ENCODE measurements at regions not wholly inside any gene's neighbourhood (a gene's known extent, or its start where the extent isn't known, plus 50 kb on each side); places are given as distances from the start of the nearest gene placed in this dataset.
A peak's percentile ranks its signal among the peaks of the same experiment; 100 is the strongest.

DNA sequence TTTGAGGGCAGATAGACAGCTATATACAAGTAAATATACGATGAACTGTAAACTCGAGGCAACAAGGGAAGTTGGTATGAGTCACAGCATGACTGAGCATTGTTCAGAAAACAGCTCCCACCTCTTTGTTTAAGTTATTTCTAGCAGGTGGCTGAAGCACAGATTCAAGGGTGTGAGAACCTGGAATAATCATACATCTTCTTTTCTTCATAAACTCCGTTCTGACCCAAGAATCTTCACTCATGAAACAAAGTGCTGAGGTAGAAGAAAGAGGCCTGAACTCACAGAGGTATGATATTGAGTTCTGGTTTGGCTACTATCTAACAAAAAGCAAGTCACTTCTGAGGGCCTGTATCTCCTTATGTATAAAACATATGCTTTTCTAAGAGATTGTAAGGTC, 364.1 kb upstream of the KITLG start:
- Histone ChIP-seq H3K36me3 (ENCODE audit: control insufficient read depth, insufficient read depth, low read length) (no peaks in the 10 kb centered on the region), H3K4me3 (ENCODE audit: low read depth, low read length) (no peak overlapping the region), H3K27me3 (ENCODE audit: control insufficient read depth, insufficient read depth, low read length) (no peaks in the 10 kb centered on the region)
- no peak for DNase-seq (ENCODE audit: low read depth)
- TF ChIP-seq, protein P1, sequence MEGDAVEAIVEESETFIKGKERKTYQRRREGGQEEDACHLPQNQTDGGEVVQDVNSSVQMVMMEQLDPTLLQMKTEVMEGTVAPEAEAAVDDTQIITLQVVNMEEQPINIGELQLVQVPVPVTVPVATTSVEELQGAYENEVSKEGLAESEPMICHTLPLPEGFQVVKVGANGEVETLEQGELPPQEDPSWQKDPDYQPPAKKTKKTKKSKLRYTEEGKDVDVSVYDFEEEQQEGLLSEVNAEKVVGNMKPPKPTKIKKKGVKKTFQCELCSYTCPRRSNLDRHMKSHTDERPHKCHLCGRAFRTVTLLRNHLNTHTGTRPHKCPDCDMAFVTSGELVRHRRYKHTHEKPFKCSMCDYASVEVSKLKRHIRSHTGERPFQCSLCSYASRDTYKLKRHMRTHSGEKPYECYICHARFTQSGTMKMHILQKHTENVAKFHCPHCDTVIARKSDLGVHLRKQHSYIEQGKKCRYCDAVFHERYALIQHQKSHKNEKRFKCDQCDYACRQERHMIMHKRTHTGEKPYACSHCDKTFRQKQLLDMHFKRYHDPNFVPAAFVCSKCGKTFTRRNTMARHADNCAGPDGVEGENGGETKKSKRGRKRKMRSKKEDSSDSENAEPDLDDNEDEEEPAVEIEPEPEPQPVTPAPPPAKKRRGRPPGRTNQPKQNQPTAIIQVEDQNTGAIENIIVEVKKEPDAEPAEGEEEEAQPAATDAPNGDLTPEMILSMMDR (IDR thresholded peaks at IDR 0.05; ENCODE audit: insufficient read depth, low read length, poor library complexity, severe bottlenecking) = no peak

DNA sequence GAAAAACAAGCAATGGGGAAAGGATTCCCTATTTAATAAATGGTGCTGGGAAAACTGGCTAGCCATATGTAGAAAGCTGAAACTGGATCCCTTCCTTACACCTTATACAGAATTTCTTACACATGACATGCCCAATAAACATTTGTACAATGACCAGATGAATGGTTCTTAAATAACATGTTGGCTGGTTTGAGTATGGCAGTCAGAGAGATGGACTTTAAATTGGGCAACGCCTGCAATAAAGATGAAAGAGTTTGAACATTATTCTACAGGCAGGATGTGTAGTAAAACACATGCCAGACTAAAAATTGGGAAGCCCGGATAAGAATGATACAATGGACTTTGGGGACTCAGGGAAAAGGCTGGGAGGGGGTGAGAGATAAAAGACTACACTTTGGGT, 360.6 kb upstream of the KITLG start:
- no peak overlapping the region for H3K4me3 ChIP-seq (ENCODE audit: low read depth, low read length)
- DNase-seq (ENCODE audit: low read depth) = no peak
- no peaks in the 10 kb centered on the region for H3K27me3 ChIP-seq (ENCODE audit: control insufficient read depth, insufficient read depth, low read length)
- H3K36me3 ChIP-seq (ENCODE audit: control insufficient read depth, insufficient read depth, low read length) = no peaks in the 10 kb centered on the region
- TF ChIP-seq, protein P1 (IDR thresholded peaks at IDR 0.05; ENCODE audit: insufficient read depth, low read length, poor library complexity, severe bottlenecking) = no peak

DNA sequence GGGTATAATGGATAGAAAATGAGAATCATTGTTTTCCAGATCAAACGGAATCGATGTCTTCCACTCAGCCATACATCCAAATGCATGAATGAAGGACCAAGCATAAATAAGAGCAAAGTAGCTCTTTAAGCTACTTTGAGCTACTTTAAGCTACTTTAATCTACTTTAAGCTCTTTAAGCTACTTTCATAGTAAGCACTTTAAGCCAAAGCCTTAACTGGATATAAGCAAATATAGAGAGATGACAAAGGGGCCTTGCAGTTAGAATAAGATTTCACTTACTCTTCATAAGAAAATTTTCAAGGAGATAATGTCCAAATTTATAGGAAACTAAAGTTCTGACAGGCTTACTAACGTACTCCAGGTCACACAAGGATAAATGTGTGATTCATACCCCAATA, 355.6 kb upstream of the KITLG start:
- Histone ChIP-seq H3K27me3 (ENCODE audit: control insufficient read depth, insufficient read depth, low read length) (no peaks in the 10 kb centered on the region), H3K4me3 (ENCODE audit: low read depth, low read length) (no peak overlapping the region), H3K36me3 (ENCODE audit: control insufficient read depth, insufficient read depth, low read length) (no peaks in the 10 kb centered on the region)
- no peak for DNase-seq (ENCODE audit: low read depth)
- TF ChIP-seq, protein P1 (IDR thresholded peaks at IDR 0.05; ENCODE audit: insufficient read depth, low read length, poor library complexity, severe bottlenecking) = no peak

DNA sequence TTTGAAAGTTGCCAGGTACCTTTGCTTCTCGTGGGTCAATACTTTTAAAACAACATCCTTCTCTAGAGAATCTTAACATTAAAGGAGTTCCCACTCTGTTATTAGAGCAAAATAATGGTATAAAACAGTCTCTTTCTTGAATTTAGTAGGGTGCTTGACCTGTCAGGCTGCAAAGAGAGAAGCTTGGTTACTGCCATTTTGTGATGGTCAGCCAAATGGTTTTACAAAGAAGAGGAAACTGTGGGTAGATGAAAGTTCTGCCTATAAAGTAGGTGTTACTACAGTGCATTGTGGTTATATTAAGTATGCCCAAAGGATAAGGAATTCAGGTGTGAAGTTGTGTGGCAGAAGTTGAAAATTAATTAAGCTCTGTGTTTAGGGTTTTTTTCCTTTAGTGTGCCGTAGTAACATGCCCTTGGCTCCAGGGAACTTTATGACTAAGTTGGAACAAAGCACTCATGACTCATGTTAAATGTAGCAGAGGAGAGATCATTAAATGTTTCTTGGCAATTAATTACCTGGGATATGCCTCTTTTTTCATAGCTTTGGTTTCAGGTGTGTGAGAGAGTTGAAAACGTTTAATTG, 354.0 kb upstream of the KITLG start:
- no peaks in the 10 kb centered on the region for H3K27me3 ChIP-seq (ENCODE audit: control insufficient read depth, insufficient read depth, low read length)
- TF ChIP-seq, protein P1 (IDR thresholded peaks at IDR 0.05; ENCODE audit: insufficient read depth, low read length, poor library complexity, severe bottlenecking) = no peak
- no peak overlapping the region for H3K4me3 ChIP-seq (ENCODE audit: low read depth, low read length)
- H3K36me3 ChIP-seq (ENCODE audit: control insufficient read depth, insufficient read depth, low read length) = no peaks in the 10 kb centered on the region
- DNase-seq (ENCODE audit: low read depth) = peak; percentile 84

DNA sequence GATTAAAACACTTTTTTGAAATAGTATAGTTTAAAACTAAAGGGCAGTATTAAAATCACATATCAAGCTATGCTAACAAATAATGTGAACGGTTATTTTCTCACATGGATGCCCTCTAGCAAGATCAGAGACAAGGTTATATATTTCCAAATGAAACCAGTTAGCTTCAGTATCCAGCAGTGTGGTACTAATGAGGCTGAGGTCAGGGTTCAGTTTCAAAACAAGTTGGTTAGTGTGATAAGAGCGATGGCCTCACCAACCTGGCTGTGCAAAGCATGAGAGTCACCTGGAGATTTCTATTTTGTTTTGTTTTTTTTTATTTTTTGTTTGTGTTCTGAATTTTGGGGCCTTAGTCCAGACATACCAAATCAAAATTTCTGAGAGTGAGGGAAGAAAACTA, 352.2 kb upstream of the KITLG start:
- Histone ChIP-seq H3K36me3 (ENCODE audit: control insufficient read depth, insufficient read depth, low read length) (no peaks in the 10 kb centered on the region), H3K4me3 (ENCODE audit: low read depth, low read length) (no peak overlapping the region), H3K27me3 (ENCODE audit: control insufficient read depth, insufficient read depth, low read length) (no peaks in the 10 kb centered on the region)
- TF ChIP-seq, protein P1 (IDR thresholded peaks at IDR 0.05; ENCODE audit: insufficient read depth, low read length, poor library complexity, severe bottlenecking) = no peak
- DNase-seq (ENCODE audit: low read depth) = no peak

DNA sequence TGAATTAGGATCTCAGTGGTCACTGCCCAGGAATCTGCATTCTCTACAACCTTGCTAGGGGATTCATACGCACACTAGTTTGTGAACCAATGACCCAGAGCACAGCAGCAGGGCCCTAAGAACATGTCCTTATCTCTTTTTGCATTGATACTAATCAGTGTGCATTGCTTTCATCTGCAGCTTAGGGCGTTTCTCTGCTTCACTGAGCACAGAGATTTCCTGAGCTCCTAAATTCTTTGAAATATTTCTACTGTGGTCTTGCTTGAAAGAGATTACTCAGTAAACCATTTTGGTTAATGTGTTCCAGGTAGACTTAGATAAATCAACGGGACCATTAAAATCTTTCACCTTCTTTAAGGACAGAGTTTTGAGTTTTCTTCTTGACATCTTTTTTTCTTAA, 351.3 kb upstream of the KITLG start:
- H3K4me3 ChIP-seq (ENCODE audit: low read depth, low read length) = no peak overlapping the region
- DNase-seq (ENCODE audit: low read depth) = peak; percentile 75
- H3K36me3 ChIP-seq (ENCODE audit: control insufficient read depth, insufficient read depth, low read length) = no peaks in the 10 kb centered on the region
- TF ChIP-seq, protein P1 (IDR thresholded peaks at IDR 0.05; ENCODE audit: insufficient read depth, low read length, poor library complexity, severe bottlenecking) = no peak
- no peaks in the 10 kb centered on the region for H3K27me3 ChIP-seq (ENCODE audit: control insufficient read depth, insufficient read depth, low read length)

Data from kidney epithelial cell (primary cell).